HG02588 (cell line): ENCODE measurements at regions not wholly inside any gene's neighbourhood (a gene's known extent, or its start where the extent isn't known, plus 50 kb on each side); places are given as distances from the start of the nearest gene placed in this dataset.
"Not testable (repeated sequence)": the region's sequence is repeated elsewhere in the genome, so short reads cannot be mapped to it uniquely, and the experiment has no call there.

Experiments
- ATAC-seq: cut with Tn5 transposase; IDR thresholded peaks from one replicate; pipeline ENCODE4 v1.9.1; 2021; ENCODE audit warnings: mild to moderate bottlenecking, moderate library complexity; ENCODE audit not compliant: unreplicated experiment

- ATAC-seq, result not testable (repeated sequence)
These were observed 64.4 kb downstream of the KLRB1 start for GRCh38 chr12:9543341-9543740.

- not testable (repeated sequence) for ATAC-seq
These were observed 64.9 kb downstream of the KLRB1 start for GRCh38 chr12:9542827-9543226.

GRCh38 chr12:9515925-9516324 is 91.8 kb downstream of the KLRB1 start:
- not testable (repeated sequence) for ATAC-seq

GRCh38 chr12:9512695-9513094 is 95.0 kb downstream of the KLRB1 start:
- ATAC-seq, result not testable (repeated sequence)

- not testable (repeated sequence) for ATAC-seq
These were observed 97.2 kb downstream of the KLRB1 start for GRCh38 chr12:9510392-9511011.

- no peak for ATAC-seq
These were observed 98.1 kb downstream of the KLRB1 start for GRCh38 chr12:9509464-9510161.

- ATAC-seq, result no peak
These were observed 101.0 kb downstream of the KLRB1 start for GRCh38 chr12:9506746-9507145.

- not testable (repeated sequence) for ATAC-seq
These were observed 104.3 kb downstream of the KLRB1 start for GRCh38 chr12:9503384-9503783.

- not testable (repeated sequence) for ATAC-seq
These were observed 104.9 kb downstream of the KLRB1 start for GRCh38 chr12:9502845-9503244.

GRCh38 chr12:9493325-9493724 is 114.4 kb downstream of the KLRB1 start:
- peak; percentile 57 for ATAC-seq

GRCh38 chr12:9481289-9481688 is 126.4 kb downstream of the KLRB1 start:
- ATAC-seq, result not testable (repeated sequence)

- not testable (repeated sequence) for ATAC-seq
These were observed 133.5 kb downstream of the KLRB1 start for GRCh38 chr12:9474197-9474596.

- not testable (repeated sequence) for ATAC-seq
These were observed 134.1 kb downstream of the KLRB1 start for GRCh38 chr12:9473638-9474037.

- ATAC-seq, result not testable (repeated sequence)
These were observed 136.2 kb downstream of the KLRB1 start for GRCh38 chr12:9471501-9471900.

GRCh38 chr12:9470367-9470766 is 137.3 kb downstream of the KLRB1 start:
- not testable (repeated sequence) for ATAC-seq

GRCh38 chr12:9469956-9470355 is 137.8 kb downstream of the KLRB1 start:
- not testable (repeated sequence) for ATAC-seq

- not testable (repeated sequence) for ATAC-seq
These were observed 138.3 kb downstream of the KLRB1 start for GRCh38 chr12:9469463-9469862.

GRCh38 chr12:9468998-9469397 is 138.7 kb downstream of the KLRB1 start:
- ATAC-seq, result not testable (repeated sequence)

GRCh38 chr12:9468144-9468543 is 139.6 kb downstream of the KLRB1 start:
- not testable (repeated sequence) for ATAC-seq

- ATAC-seq, result no peak
These were observed 143.3 kb downstream of the KLRB1 start for GRCh38 chr12:9464408-9464807.

- not testable (repeated sequence) for ATAC-seq
These were observed 152.2 kb downstream of the KLRB1 start for GRCh38 chr12:9455516-9455915.

GRCh38 chr12:9454021-9454420 is 153.7 kb downstream of the KLRB1 start:
- ATAC-seq, result not testable (repeated sequence)
